Endothelial cell of umbilical vein (primary cell): ENCODE measurements at regions not wholly inside any gene's neighbourhood (a gene's known extent, or its start where the extent isn't known, plus 50 kb on each side); places are given as distances from the start of the nearest gene placed in this dataset.

Experiments used
- BruUV-seq: library from RNA; stranded (reverse); fragments of 400-500 nt; replicated peaks from 2 replicates; lab custom pipeline; 2021; lab: Mats Ljungman, UMichigan
- CTCF ChIA-PET: fragments of 300-600, 350-600 bp; sonication (Branson Sonifier 250); formaldehyde crosslinking; loops from one replicate; lab custom pipeline; 2021; ENCODE audit warnings: antibody characterized with exemption, inconsistent platforms; lab: Charles Lee
- POLR2A ChIA-PET: fragments of 300-600, 350-600 bp; sonication (Branson Sonifier 250); formaldehyde crosslinking; loops from one replicate; lab custom pipeline; 2021; ENCODE audit warnings: antibody characterized with exemption, inconsistent platforms; lab: Charles Lee
- DNase-seq: peaks from one replicate; pipeline ENCODE4 v3.0.0-alpha.2; 2011; ENCODE audit warnings: low read depth, low spot score
- FAIRE-seq: peaks from 2 replicates; lab custom pipeline; 2011; peaks lifted over from hg19 to GRCh38; lab: Jason Lieb, UNC
- H2AFZ ChIP-seq: 2 replicates; pipeline ENCODE4 v1.6.0; 2012; ENCODE audit warnings: low read depth, low read length, control low read depth, inconsistent platforms
- H3K27ac ChIP-seq: 2 replicates; pipeline ENCODE4 v1.5.1; 2011; ENCODE audit warnings: low read depth, mild to moderate bottlenecking, control low read depth, low read length, moderate library complexity; ENCODE audit not compliant: insufficient read depth
- H3K27me3 ChIP-seq, 2 experiments: 2 replicates each; pipeline versions ENCODE4 v1.6.0 to v1.6.1; 2011; ENCODE audit warnings: low read length in 2 of 2, mixed read lengths in 1 of 2; ENCODE audit not compliant: control insufficient read depth in 2 of 2, insufficient read depth in 2 of 2
- H3K36me3 ChIP-seq, 2 experiments: 2 replicates in 1 of 2; 3 replicates in 1 of 2; pipeline ENCODE4 v1.5.1; 2011; ENCODE audit warnings: low read length in 2 of 2, mild to moderate bottlenecking in 1 of 2, moderate library complexity in 1 of 2; ENCODE audit not compliant: control insufficient read depth in 2 of 2, insufficient read depth in 2 of 2; ENCODE audit errors: extremely low read depth in 1 of 2
- H3K4me1 ChIP-seq: 3 replicates; pipeline ENCODE4 v1.5.1; 2011; ENCODE audit warnings: mild to moderate bottlenecking, low read length; ENCODE audit not compliant: control insufficient read depth, insufficient read depth; ENCODE audit errors: extremely low read depth
- H3K4me2 ChIP-seq: 2 replicates; pipeline ENCODE4 v1.6.1; 2011; ENCODE audit warnings: low read length, control low read depth, mixed read lengths; ENCODE audit not compliant: insufficient read depth
- H3K4me3 ChIP-seq, 3 experiments: fragments of 200-600 bp in 1 of 3; sonication (generic), shearing (Covaris generic) in 1 of 3; replicated peaks in 1 of 3; 2 replicates each; pipeline ENCODE4 v1.5.1; 2011 to 2016; ENCODE audit warnings: control low read depth in 3 of 3, low read length in 3 of 3, mild to moderate bottlenecking in 2 of 3, inconsistent platforms in 1 of 3, low read depth in 1 of 3, moderate library complexity in 1 of 3; ENCODE audit not compliant: insufficient read depth in 1 of 3
- H3K79me2 ChIP-seq: 2 replicates; pipeline ENCODE4 v1.6.0; 2012; ENCODE audit warnings: low read length, inconsistent platforms; ENCODE audit not compliant: control insufficient read depth, insufficient read depth
- H3K9ac ChIP-seq: replicated peaks from 2 replicates; pipeline ENCODE3; 2011; ENCODE audit warnings: low read length, control low read depth; ENCODE audit not compliant: insufficient read depth; ENCODE audit errors: extremely low read depth
- H3K9me1 ChIP-seq: replicated peaks from 3 replicates; pipeline ENCODE4 v1.6.0; 2011; ENCODE audit warnings: mild to moderate bottlenecking, low read length; ENCODE audit not compliant: control insufficient read depth, insufficient read depth; ENCODE audit errors: extremely low read depth
- H3K9me3 ChIP-seq: replicated peaks from 2 replicates; pipeline ENCODE4 v1.5.1; 2012; ENCODE audit warnings: low read length, inconsistent platforms; ENCODE audit not compliant: control insufficient read depth, insufficient read depth
- H4K20me1 ChIP-seq: replicated peaks from 2 replicates; pipeline ENCODE3; 2011; ENCODE audit warnings: mild to moderate bottlenecking, low read length; ENCODE audit not compliant: control insufficient read depth, insufficient read depth; ENCODE audit errors: extremely low read depth
- CTCF ChIP-seq, 2 donors: IDR thresholded peaks; 1 replicate in 1 of 2; 2 replicates in 1 of 2; pipeline ENCODE4 v1.5.1; 2011; ENCODE audit warnings: low read length in 2 of 2, mild to moderate bottlenecking in 2 of 2, moderate library complexity in 2 of 2, control low read depth in 1 of 2, inconsistent platforms in 1 of 2, low read depth in 1 of 2; ENCODE audit not compliant: insufficient read depth in 1 of 2; ENCODE audit errors: extremely low read depth in 1 of 2
- EZH2 ChIP-seq: IDR thresholded peaks from 2 replicates; pipeline ENCODE4 v1.6.1; 2012; ENCODE audit warnings: borderline replicate concordance, low read depth, mild to moderate bottlenecking, moderate library complexity, low read length, inconsistent platforms; ENCODE audit not compliant: severe bottlenecking
- FOS ChIP-seq: IDR thresholded peaks from 2 replicates; pipeline ENCODE4 v1.6.1; 2011; ENCODE audit warnings: mild to moderate bottlenecking, low read length, moderate library complexity, borderline replicate concordance; ENCODE audit not compliant: insufficient read depth
- GATA2 ChIP-seq: IDR thresholded peaks from 2 replicates; pipeline ENCODE4 v1.7.0; 2011; ENCODE audit warnings: low read depth, mild to moderate bottlenecking, moderate library complexity, mixed read lengths, low read length; ENCODE audit not compliant: insufficient read length, insufficient read depth
- JUN ChIP-seq: IDR thresholded peaks from 2 replicates; pipeline ENCODE4 v1.6.1; 2011; ENCODE audit warnings: borderline replicate concordance, low read depth; ENCODE audit not compliant: insufficient read length, insufficient read depth
- MAX ChIP-seq: IDR thresholded peaks from 2 replicates; pipeline ENCODE4 v1.6.1; 2011; ENCODE audit not compliant: insufficient read depth, insufficient read length
- MYC ChIP-seq: IDR thresholded peaks from one replicate; pipeline ENCODE4 v1.6.1; 2011; ENCODE audit warnings: mild to moderate bottlenecking, low read depth, low read length
- POLR2A ChIP-seq: IDR thresholded peaks from 2 replicates; pipeline ENCODE4 v1.6.1; 2012; ENCODE audit warnings: low read depth, mild to moderate bottlenecking, control low read depth, low read length
- POLR2AphosphoS5 ChIP-seq: IDR thresholded peaks from 2 replicates; pipeline ENCODE4 v1.6.1; 2012; ENCODE audit warnings: low read depth, mild to moderate bottlenecking, control low read depth, low read length, moderate library complexity; ENCODE audit not compliant: insufficient read depth
- dilution Hi-C: fragments of 300-500 bp; cut with MboI; formaldehyde crosslinking; loops from one replicate; pipeline ENCODE4 v1.15.0; 2019; ENCODE audit warnings: low sequenced_read_pairs; ENCODE audit not compliant: extremely low pct_ligation_motif_present
- intact Hi-C: fragments of 100-400 bp; cut with micrococcal nuclease; formaldehyde crosslinking; loops from one replicate; pipeline ENCODE4 v1.10.0; 2022

- POLR2A ChIA-PET = no interaction called here
- Histone ChIP-seq H3K27me3 (no peaks in the 10 kb centered on the region), H3K9me3 (no peaks in the 10 kb centered on the region), H2AFZ (no peak overlapping the region), H3K27ac (no peak overlapping the region), H3K9me1 (no peaks in the 10 kb centered on the region), H3K4me2 (no peak overlapping the region), H3K9ac (no peak overlapping the region), H3K4me1 (no peaks in the 10 kb centered on the region), H3K4me3 (no peak overlapping the region), H3K79me2 (no peaks in the 10 kb centered on the region), H3K36me3 (no peaks in the 10 kb centered on the region), H4K20me1 (no peaks in the 10 kb centered on the region)
- intact Hi-C loops = no loop called here
- FAIRE-seq (no peak), DNase-seq (no peak)
- dilution Hi-C loops = no loop called here
- no TSS peak for BruUV-seq
- TF ChIP-seq EZH2 = no peak
- no peak for TF ChIP-seq CTCF (IDR thresholded peaks at IDR 0.05; ENCODE audit: extremely low read depth in 1 of 2, insufficient read depth in 1 of 2, low read depth in 1 of 2, low read length in 2 of 2)
- no peak for TF ChIP-seq GATA2
- no peak for TF ChIP-seq POLR2A
- CTCF ChIA-PET = no interaction called here
These were observed 315.1 kb upstream of the MON1B start for GRCh38 chr16:76875898-76876297.

GRCh38 chr16:76879420-76879819, 311.6 kb upstream of the MON1B start:
- dilution Hi-C loops = no loop called here
- no peak for TF ChIP-seq GATA2
- TF ChIP-seq POLR2AphosphoS5 = no peak
- no peak for TF ChIP-seq MAX
- no peak for TF ChIP-seq JUN
- TF ChIP-seq MYC = no peak
- TF ChIP-seq EZH2 = no peak
- no peak for TF ChIP-seq FOS
- TF ChIP-seq CTCF (IDR thresholded peaks at IDR 0.05; ENCODE audit: extremely low read depth in 1 of 2, insufficient read depth in 1 of 2, low read depth in 1 of 2, low read length in 2 of 2) = no peak
- TF ChIP-seq POLR2A = no peak
- CTCF ChIA-PET = no interaction called here

More at GRCh38 chr16:76879420-76879819, 311.6 kb upstream of the MON1B start:
- Histone ChIP-seq H3K27ac (no peak overlapping the region), H2AFZ (no peak overlapping the region), H3K9me3 (no peaks in the 10 kb centered on the region), H3K9me1 (no peaks in the 10 kb centered on the region), H3K27me3 (no peaks in the 10 kb centered on the region), H3K9ac (no peak overlapping the region), H3K79me2 (no peaks in the 10 kb centered on the region), H3K36me3 (no peaks in the 10 kb centered on the region), H3K4me3 (no peak overlapping the region), H3K4me1 (no peaks in the 10 kb centered on the region), H4K20me1 (no peaks in the 10 kb centered on the region), H3K4me2 (no peak overlapping the region)
- no TSS peak for BruUV-seq
- POLR2A ChIA-PET = no interaction called here
- FAIRE-seq = no peak
- DNase-seq = no peak
- intact Hi-C loops = no loop called here
